ENCODE measurements at regions not wholly inside any gene's neighbourhood (a gene's known extent, or its start where the extent isn't known, plus 50 kb on each side); places are given as distances from the start of the nearest gene placed in this dataset.

DNA sequence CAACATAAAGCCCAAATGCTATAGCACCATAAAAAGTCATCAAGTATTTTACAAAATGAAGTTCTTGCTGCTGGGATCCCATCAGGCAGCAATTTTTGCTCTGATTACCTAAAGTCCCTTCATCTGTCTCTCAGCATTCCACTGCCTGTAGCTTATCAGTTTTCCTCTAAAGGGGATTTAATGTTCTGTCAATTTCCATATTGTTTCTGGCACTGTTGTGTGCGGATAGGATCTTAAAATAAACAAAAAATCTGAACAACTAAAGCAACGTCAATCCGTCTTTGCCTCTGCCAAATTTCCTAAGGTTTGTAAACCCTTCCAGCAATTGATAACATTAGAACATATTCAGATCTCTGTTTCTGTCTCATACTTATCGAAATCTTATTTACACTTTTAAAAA lies 1126.3 kb upstream of the RAG2 start:
- no peak for TF ChIP-seq ELF4 (IDR thresholded peaks at IDR 0.05)
- TF ChIP-seq HDGF (IDR thresholded peaks at IDR 0.05; ENCODE audit: borderline replicate concordance), result no peak
- TF ChIP-seq, protein P1, sequence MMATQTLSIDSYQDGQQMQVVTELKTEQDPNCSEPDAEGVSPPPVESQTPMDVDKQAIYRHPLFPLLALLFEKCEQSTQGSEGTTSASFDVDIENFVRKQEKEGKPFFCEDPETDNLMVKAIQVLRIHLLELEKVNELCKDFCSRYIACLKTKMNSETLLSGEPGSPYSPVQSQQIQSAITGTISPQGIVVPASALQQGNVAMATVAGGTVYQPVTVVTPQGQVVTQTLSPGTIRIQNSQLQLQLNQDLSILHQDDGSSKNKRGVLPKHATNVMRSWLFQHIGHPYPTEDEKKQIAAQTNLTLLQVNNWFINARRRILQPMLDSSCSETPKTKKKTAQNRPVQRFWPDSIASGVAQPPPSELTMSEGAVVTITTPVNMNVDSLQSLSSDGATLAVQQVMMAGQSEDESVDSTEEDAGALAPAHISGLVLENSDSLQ (IDR thresholded peaks at IDR 0.05), result no peak
- TF ChIP-seq TARDBP (IDR thresholded peaks at IDR 0.05), result no peak
- no peak for TF ChIP-seq BHLHE40 (IDR thresholded peaks at IDR 0.05; ENCODE audit: borderline replicate concordance)
- no peak for TF ChIP-seq SP1 (IDR thresholded peaks at IDR 0.05)
- no peak for TF ChIP-seq NFRKB (IDR thresholded peaks at IDR 0.05)
- TF ChIP-seq FOXA1 (IDR thresholded peaks at IDR 0.05), result no peak
- no peak for TF ChIP-seq ZNF384 (IDR thresholded peaks at IDR 0.05)
- TF ChIP-seq FOXM1 (IDR thresholded peaks at IDR 0.05; ENCODE audit: borderline replicate concordance), result no peak
- TF ChIP-seq FOXK2 (IDR thresholded peaks at IDR 0.05), result no peak
- TF ChIP-seq CTBP1 (IDR thresholded peaks at IDR 0.05; ENCODE audit: borderline replicate concordance), result no peak
- TF ChIP-seq ARNT (IDR thresholded peaks at IDR 0.05), result no peak
- TF ChIP-seq L3MBTL2 (conservative IDR thresholded peaks at IDR 0.05), result no peak
